Body of pancreas (tissue), 4 donors: ENCODE measurements at regions not wholly inside any gene's neighbourhood (a gene's known extent, or its start where the extent isn't known, plus 50 kb on each side); places are given as distances from the start of the nearest gene placed in this dataset.
"Not testable (repeated sequence)": the region's sequence is repeated elsewhere in the genome, so short reads cannot be mapped to it uniquely, and the experiment has no call there.

Experiments
- CTCF ChIP-seq, 7 experiments: fragments of 450-650 bp in 4 of 7; fragments of 200-600 bp in 3 of 7; sonication (generic) in 3 of 7; IDR thresholded peaks; one replicate each; pipeline ENCODE4 v1.5.1; 2016 to 2019; ENCODE audit warnings: antibody characterized with exemption in 7 of 7
- POLR2A ChIP-seq, 3 donors: fragments of 450-650 bp; IDR thresholded peaks; one replicate each; pipeline ENCODE4 v1.6.1; 2016; ENCODE audit warnings: antibody characterized with exemption in 3 of 3, mild to moderate bottlenecking in 2 of 3

GRCh38 chr6:27814415-27814664 lies 97.9 kb downstream of the OR2B2 start:
- TF ChIP-seq POLR2A, CTCF (IDR thresholded peaks at IDR 0.05): not testable (repeated sequence)
